HG03342 (cell line): ENCODE measurements at regions not wholly inside any gene's neighbourhood (a gene's known extent, or its start where the extent isn't known, plus 50 kb on each side); places are given as distances from the start of the nearest gene placed in this dataset.
A peak's percentile ranks its signal among the peaks of the same experiment; 100 is the strongest.

Experiments
- ATAC-seq: cut with Tn5 transposase; IDR thresholded peaks from one replicate; pipeline ENCODE4 v1.9.1; 2021; ENCODE audit warnings: mild to moderate bottlenecking, moderate library complexity; ENCODE audit not compliant: unreplicated experiment

GRCh38 chr11:26134481-26135355 lies 197.2 kb upstream of the ANO3 start:
- ATAC-seq, result peak; percentile 60

GRCh38 chr11:26137651-26138050 lies 194.3 kb upstream of the ANO3 start:
- ATAC-seq, result no peak

GRCh38 chr11:26142891-26143290 lies 189.0 kb upstream of the ANO3 start:
- ATAC-seq, result no peak

- no peak for ATAC-seq
Measured at GRCh38 chr11:26143566-26144290, 188.2 kb upstream of the ANO3 start.

GRCh38 chr11:26144291-26144690 lies 187.6 kb upstream of the ANO3 start:
- no peak for ATAC-seq

- ATAC-seq, result no peak
Measured at GRCh38 chr11:26144911-26145310, 187.0 kb upstream of the ANO3 start.

GRCh38 chr11:26149585-26149984 lies 182.3 kb upstream of the ANO3 start:
- no peak for ATAC-seq

- ATAC-seq, result no peak
Measured at GRCh38 chr11:26150031-26150430, 181.9 kb upstream of the ANO3 start.

- no peak for ATAC-seq
Measured at GRCh38 chr11:26158251-26158650, 173.7 kb upstream of the ANO3 start.

- no peak for ATAC-seq
Measured at GRCh38 chr11:26162291-26162690, 169.6 kb upstream of the ANO3 start.

GRCh38 chr11:26186389-26186788 lies 145.5 kb upstream of the ANO3 start:
- no peak for ATAC-seq

GRCh38 chr11:26187639-26188038 lies 144.3 kb upstream of the ANO3 start:
- no peak for ATAC-seq

GRCh38 chr11:26188554-26188953 lies 143.4 kb upstream of the ANO3 start:
- no peak for ATAC-seq

- ATAC-seq, result no peak
Measured at GRCh38 chr11:26191193-26191592, 140.7 kb upstream of the ANO3 start.

GRCh38 chr11:26193694-26194365 lies 138.1 kb upstream of the ANO3 start:
- ATAC-seq, result no peak

- no peak for ATAC-seq
Measured at GRCh38 chr11:26194881-26195280, 137.0 kb upstream of the ANO3 start.

- no peak for ATAC-seq
Measured at GRCh38 chr11:26198532-26199096, 133.3 kb upstream of the ANO3 start.

GRCh38 chr11:26199331-26200095 lies 132.4 kb upstream of the ANO3 start:
- ATAC-seq, result no peak

- no peak for ATAC-seq
Measured at GRCh38 chr11:26201411-26201810, 130.5 kb upstream of the ANO3 start.

- ATAC-seq, result no peak
Measured at GRCh38 chr11:26202754-26203153, 129.2 kb upstream of the ANO3 start.

GRCh38 chr11:26204101-26204500 lies 127.8 kb upstream of the ANO3 start:
- ATAC-seq, result no peak
